Upper lobe of left lung (tissue), 4 donors: ENCODE measurements at regions not wholly inside any gene's neighbourhood (a gene's known extent, or its start where the extent isn't known, plus 50 kb on each side); places are given as distances from the start of the nearest gene placed in this dataset.

Source experiments
- EP300 ChIP-seq, 4 donors: sonication (generic); formaldehyde crosslinking; IDR thresholded peaks; one replicate each; pipeline ENCODE4 v1.5.1; 2017; ENCODE audit warnings: antibody characterized with exemption in 4 of 4, control low read depth in 2 of 4
- TF ChIP-seq, protein P1 (sequence below), 6 experiments: fragments of 450-650 bp in 4 of 6; fragments of 200-600 bp in 2 of 6; sonication (generic) in 2 of 6; IDR thresholded peaks; one replicate each; pipeline ENCODE4 v1.5.1; 2016 to 2019; ENCODE audit warnings: antibody characterized with exemption in 6 of 6

DNA sequence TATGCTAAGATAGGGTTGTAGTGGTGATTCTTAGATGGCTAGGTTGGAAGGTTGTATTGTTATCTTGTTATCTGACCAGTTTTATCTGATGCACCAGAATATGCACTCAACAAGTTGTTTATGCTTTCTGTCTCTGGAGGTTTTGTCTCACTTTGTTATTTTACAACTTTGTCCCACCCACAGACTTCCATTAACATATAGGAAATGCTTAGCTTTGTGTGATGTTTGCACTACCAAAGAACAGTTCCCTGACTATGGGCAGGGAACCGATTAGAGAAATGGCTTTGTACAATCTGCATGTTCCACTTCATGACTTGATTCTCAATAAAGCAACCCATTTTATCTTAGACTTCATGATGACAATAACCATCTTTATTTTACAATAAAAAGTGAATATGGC lies 160.6 kb upstream of the CDH20 start:
- TF ChIP-seq, protein P1, sequence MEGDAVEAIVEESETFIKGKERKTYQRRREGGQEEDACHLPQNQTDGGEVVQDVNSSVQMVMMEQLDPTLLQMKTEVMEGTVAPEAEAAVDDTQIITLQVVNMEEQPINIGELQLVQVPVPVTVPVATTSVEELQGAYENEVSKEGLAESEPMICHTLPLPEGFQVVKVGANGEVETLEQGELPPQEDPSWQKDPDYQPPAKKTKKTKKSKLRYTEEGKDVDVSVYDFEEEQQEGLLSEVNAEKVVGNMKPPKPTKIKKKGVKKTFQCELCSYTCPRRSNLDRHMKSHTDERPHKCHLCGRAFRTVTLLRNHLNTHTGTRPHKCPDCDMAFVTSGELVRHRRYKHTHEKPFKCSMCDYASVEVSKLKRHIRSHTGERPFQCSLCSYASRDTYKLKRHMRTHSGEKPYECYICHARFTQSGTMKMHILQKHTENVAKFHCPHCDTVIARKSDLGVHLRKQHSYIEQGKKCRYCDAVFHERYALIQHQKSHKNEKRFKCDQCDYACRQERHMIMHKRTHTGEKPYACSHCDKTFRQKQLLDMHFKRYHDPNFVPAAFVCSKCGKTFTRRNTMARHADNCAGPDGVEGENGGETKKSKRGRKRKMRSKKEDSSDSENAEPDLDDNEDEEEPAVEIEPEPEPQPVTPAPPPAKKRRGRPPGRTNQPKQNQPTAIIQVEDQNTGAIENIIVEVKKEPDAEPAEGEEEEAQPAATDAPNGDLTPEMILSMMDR (IDR thresholded peaks at IDR 0.05), result no peak
- TF ChIP-seq EP300 (IDR thresholded peaks at IDR 0.05), result no peak
